H1 (cell line): ENCODE measurements at regions not wholly inside any gene's neighbourhood (a gene's known extent, or its start where the extent isn't known, plus 50 kb on each side); places are given as distances from the start of the nearest gene placed in this dataset.

ENCODE experiments used
- CTCF ChIA-PET: fragments of 300-600 bp; sonication (Branson Sonifier 250); formaldehyde crosslinking; loops from one replicate; lab custom pipeline; 2021; ENCODE audit not compliant: partially characterized antibody; lab: Charles Lee
- POLR2A ChIA-PET: fragments of 300-600 bp; sonication (Branson Sonifier 250); formaldehyde crosslinking; loops from one replicate; lab custom pipeline; 2021; ENCODE audit warnings: inconsistent platforms; ENCODE audit not compliant: partially characterized antibody; lab: Charles Lee
- DNase-seq, 2 experiments: peaks; one replicate each; pipeline versions ENCODE4 v3.0.0 to v3.0.0-alpha.2; 2010 to 2022; ENCODE audit warnings: low spot score in 2 of 2, low read depth in 1 of 2, mixed read lengths in 1 of 2
- FAIRE-seq: peaks from 2 replicates; lab custom pipeline; 2011; peaks lifted over from hg19 to GRCh38; lab: Jason Lieb, UNC
- H2AFZ ChIP-seq: 2 replicates; pipeline ENCODE4 v1.8.1; 2012; ENCODE audit warnings: low read length, inconsistent platforms
- H2AK5ac ChIP-seq: 2 replicates; pipeline ENCODE4 v1.6.1; 2013; ENCODE audit warnings: low read depth, low read length
- H2BK120ac ChIP-seq: replicated peaks from 2 replicates; pipeline ENCODE3; 2013; ENCODE audit warnings: low read depth, low read length, inconsistent platforms
- H2BK12ac ChIP-seq: 2 replicates; pipeline ENCODE4 v1.6.1; 2013; ENCODE audit warnings: low read depth, low read length
- H2BK15ac ChIP-seq: 2 replicates; pipeline ENCODE4 v1.6.1; 2013; ENCODE audit warnings: low read length
- H2BK20ac ChIP-seq: 2 replicates; pipeline ENCODE4 v1.6.1; 2013; ENCODE audit warnings: low read length
- H2BK5ac ChIP-seq: 2 replicates; pipeline ENCODE4 v1.6.1; 2013; ENCODE audit warnings: low read depth, low read length
- H3K14ac ChIP-seq: 2 replicates; pipeline ENCODE4 v1.6.1; 2013; ENCODE audit warnings: inconsistent platforms; ENCODE audit not compliant: insufficient read length
- H3K18ac ChIP-seq: 2 replicates; pipeline ENCODE4 v1.6.1; 2013; ENCODE audit warnings: low read length; ENCODE audit errors: extremely low read depth
- H3K23ac ChIP-seq: 2 replicates; pipeline ENCODE4 v1.6.1; 2013; ENCODE audit warnings: inconsistent platforms; ENCODE audit not compliant: insufficient read length
- H3K23me2 ChIP-seq: 2 replicates; pipeline ENCODE4 v1.6.1; 2013; ENCODE audit warnings: low read depth, low read length
- H3K27ac ChIP-seq: 2 replicates; pipeline ENCODE4 v1.6.1; 2011; ENCODE audit warnings: low read depth, low read length, inconsistent platforms
- H3K27me3 ChIP-seq, 4 experiments: replicated peaks in 1 of 4; 1 replicate in 1 of 4; 2 replicates in 3 of 4; pipeline versions ENCODE4 v1.6.1 to v1.8.1; 2011 to 2013; ENCODE audit warnings: low read length in 3 of 4, mild to moderate bottlenecking in 3 of 4, inconsistent platforms in 2 of 4, mixed read lengths in 2 of 4, moderate library complexity in 1 of 4; ENCODE audit not compliant: control insufficient read depth in 3 of 4, insufficient read depth in 3 of 4; ENCODE audit errors: extremely low read depth in 1 of 4
- H3K36me3 ChIP-seq, 4 experiments: 2 replicates each; pipeline versions ENCODE4 v1.6.1 to v1.8.1; 2011 to 2013; ENCODE audit warnings: mild to moderate bottlenecking in 4 of 4, low read length in 3 of 4, moderate library complexity in 2 of 4, control low read depth in 1 of 4, inconsistent platforms in 1 of 4; ENCODE audit not compliant: insufficient read depth in 4 of 4, control insufficient read depth in 2 of 4
- H3K4ac ChIP-seq: replicated peaks from 2 replicates; pipeline ENCODE3; 2013; ENCODE audit warnings: low read length, low read depth, mixed read lengths, inconsistent platforms; ENCODE audit not compliant: insufficient read length
- H3K4me1 ChIP-seq, 4 experiments: replicated peaks in 1 of 4; 1 replicate in 1 of 4; 2 replicates in 3 of 4; pipeline versions ENCODE4 v1.6.1 to v1.8.1; 2011 to 2013; ENCODE audit warnings: low read length in 3 of 4, inconsistent platforms in 2 of 4, mixed read lengths in 1 of 4; ENCODE audit not compliant: insufficient read depth in 4 of 4, control insufficient read depth in 3 of 4
- H3K4me2 ChIP-seq, 2 experiments: 2 replicates each; pipeline versions ENCODE4 v1.6.1 to v1.8.1; 2011 to 2013; ENCODE audit warnings: low read depth in 2 of 2, low read length in 2 of 2, control low read depth in 1 of 2, inconsistent platforms in 1 of 2, mild to moderate bottlenecking in 1 of 2; ENCODE audit not compliant: insufficient read depth in 1 of 2
- H3K4me3 ChIP-seq, 4 experiments: fragments of 200-600, 300-600 bp in 1 of 4; sonication (generic), shearing (Covaris generic), sonication (Bioruptor Twin) in 1 of 4; 2 replicates each; pipeline versions ENCODE4 v1.5.1 to v1.8.1; 2011 to 2016; ENCODE audit warnings: low read length in 4 of 4, low read depth in 3 of 4, control low read depth in 2 of 4, inconsistent platforms in 2 of 4, mild to moderate bottlenecking in 2 of 4, mixed read lengths in 1 of 4, moderate library complexity in 1 of 4; ENCODE audit not compliant: insufficient read depth in 2 of 4; ENCODE audit errors: extremely low read depth in 1 of 4
- H3K56ac ChIP-seq: replicated peaks from 2 replicates; pipeline ENCODE3; 2013; ENCODE audit warnings: low read depth, mild to moderate bottlenecking, mixed read lengths, low read length, inconsistent platforms; ENCODE audit not compliant: insufficient read length
- H3K79me1 ChIP-seq: 2 replicates; pipeline ENCODE4 v1.6.1; 2013; ENCODE audit warnings: low read depth, low read length, control low read depth
- H3K79me2 ChIP-seq, 2 experiments: 2 replicates each; pipeline versions ENCODE4 v1.6.1 to v1.8.1; 2012 to 2013; ENCODE audit warnings: low read length in 2 of 2, mild to moderate bottlenecking in 2 of 2, inconsistent platforms in 1 of 2; ENCODE audit not compliant: insufficient read depth in 2 of 2, control insufficient read depth in 1 of 2
- H3K9ac ChIP-seq, 4 experiments: replicated peaks in 1 of 4; 1 replicate in 1 of 4; 2 replicates in 3 of 4; pipeline versions ENCODE4 v1.6.1 to v1.8.1; 2011 to 2013; ENCODE audit warnings: low read depth in 3 of 4, low read length in 3 of 4, control low read depth in 2 of 4, mild to moderate bottlenecking in 2 of 4, moderate library complexity in 2 of 4, inconsistent platforms in 1 of 4; ENCODE audit errors: extremely low read depth in 1 of 4
- H3K9me3 ChIP-seq, 2 experiments: 2 replicates each; pipeline versions ENCODE4 v1.6.1 to v1.8.1; 2012 to 2013; ENCODE audit warnings: mild to moderate bottlenecking in 2 of 2, moderate library complexity in 2 of 2, control low read depth in 1 of 2, inconsistent platforms in 1 of 2, low read depth in 1 of 2, low read length in 1 of 2, mixed read lengths in 1 of 2; ENCODE audit not compliant: insufficient read depth in 2 of 2
- H4K20me1 ChIP-seq, 2 experiments: replicated peaks in 1 of 2; 2 replicates each; pipeline versions ENCODE3 to v1.8.1; 2011 to 2013; ENCODE audit warnings: inconsistent platforms in 2 of 2, low read length in 2 of 2, mild to moderate bottlenecking in 1 of 2; ENCODE audit not compliant: insufficient read depth in 2 of 2, control insufficient read depth in 1 of 2
- H4K5ac ChIP-seq: 2 replicates; pipeline ENCODE4 v1.6.1; 2013; ENCODE audit warnings: low read length, low read depth, mixed read lengths, inconsistent platforms; ENCODE audit not compliant: insufficient read length
- H4K8ac ChIP-seq: 2 replicates; pipeline ENCODE4 v1.8.0; 2013; ENCODE audit warnings: mild to moderate bottlenecking, moderate library complexity, low read length, inconsistent platforms; ENCODE audit not compliant: insufficient read depth; ENCODE audit errors: extremely low read depth
- H4K91ac ChIP-seq: replicated peaks from 2 replicates; pipeline ENCODE3; 2013; ENCODE audit warnings: low read length, mixed read lengths, inconsistent platforms; ENCODE audit not compliant: insufficient read length
- CHD2 ChIP-seq: IDR thresholded peaks from 2 replicates; pipeline ENCODE4 v1.6.1; 2012; ENCODE audit warnings: low read length, improper control_type of control experiment
- FOSL1 ChIP-seq: IDR thresholded peaks from 2 replicates; pipeline ENCODE4 v1.6.1; 2011; ENCODE audit warnings: mild to moderate bottlenecking, low read depth, low read length, moderate library complexity; ENCODE audit not compliant: insufficient read depth
- KDM1A ChIP-seq: fragments of 200-600, 300-600 bp; sonication (generic); IDR thresholded peaks from 2 replicates; pipeline ENCODE4 v1.7.1; 2016; ENCODE audit warnings: mild to moderate bottlenecking, low read length, borderline replicate concordance
- KDM5A ChIP-seq: fragments of 200-600 bp; IDR thresholded peaks from 2 replicates; pipeline ENCODE4 v1.7.1; 2012; ENCODE audit warnings: mild to moderate bottlenecking, low read length, inconsistent platforms, mixed read lengths
- NRF1 ChIP-seq: IDR thresholded peaks from 2 replicates; pipeline ENCODE4 v1.6.1; 2011; ENCODE audit warnings: mild to moderate bottlenecking, low read depth, low read length, improper control_type of control experiment
- SIN3A ChIP-seq, 2 experiments: IDR thresholded peaks in 1 of 2; conservative IDR thresholded peaks in 1 of 2; 2 replicates each; pipeline ENCODE4 v1.6.1; 2011 to 2012; ENCODE audit warnings: low read length in 2 of 2, improper control_type of control experiment in 1 of 2, low read depth in 1 of 2, mild to moderate bottlenecking in 1 of 2
- SUZ12 ChIP-seq: fragments of 200-600 bp; sonication (generic); IDR thresholded peaks from 2 replicates; pipeline ENCODE4 v1.6.1; 2012; ENCODE audit warnings: mild to moderate bottlenecking, inconsistent platforms, low read length, moderate library complexity, mixed read lengths
- WGBS, 2 experiments: shearing (Covaris generic) in 1 of 2; methylation state at CpG; one replicate each; pipeline versions ENCODE4 v1.1.6 to v1.1.7; 2013 to 2015; ENCODE audit warnings: low lambda C conversion rate in 2 of 2, mixed read lengths in 2 of 2, inconsistent platforms in 1 of 2, low coverage in 1 of 2, missing lambda C conversion rate in 1 of 2; ENCODE audit not compliant: insufficient replicate concordance in 2 of 2, insufficient coverage in 1 of 2, insufficient read length in 1 of 2; ENCODE audit errors: extremely low coverage in 1 of 2, missing lambda C conversion rate in 1 of 2; 5-methylcytosine and 5-hydroxymethylcytosine counted together
- TF ChIP-seq, protein P1 (sequence below): IDR thresholded peaks from 2 replicates; pipeline ENCODE4 v1.6.1; 2012; ENCODE audit warnings: inconsistent platforms

DNA sequence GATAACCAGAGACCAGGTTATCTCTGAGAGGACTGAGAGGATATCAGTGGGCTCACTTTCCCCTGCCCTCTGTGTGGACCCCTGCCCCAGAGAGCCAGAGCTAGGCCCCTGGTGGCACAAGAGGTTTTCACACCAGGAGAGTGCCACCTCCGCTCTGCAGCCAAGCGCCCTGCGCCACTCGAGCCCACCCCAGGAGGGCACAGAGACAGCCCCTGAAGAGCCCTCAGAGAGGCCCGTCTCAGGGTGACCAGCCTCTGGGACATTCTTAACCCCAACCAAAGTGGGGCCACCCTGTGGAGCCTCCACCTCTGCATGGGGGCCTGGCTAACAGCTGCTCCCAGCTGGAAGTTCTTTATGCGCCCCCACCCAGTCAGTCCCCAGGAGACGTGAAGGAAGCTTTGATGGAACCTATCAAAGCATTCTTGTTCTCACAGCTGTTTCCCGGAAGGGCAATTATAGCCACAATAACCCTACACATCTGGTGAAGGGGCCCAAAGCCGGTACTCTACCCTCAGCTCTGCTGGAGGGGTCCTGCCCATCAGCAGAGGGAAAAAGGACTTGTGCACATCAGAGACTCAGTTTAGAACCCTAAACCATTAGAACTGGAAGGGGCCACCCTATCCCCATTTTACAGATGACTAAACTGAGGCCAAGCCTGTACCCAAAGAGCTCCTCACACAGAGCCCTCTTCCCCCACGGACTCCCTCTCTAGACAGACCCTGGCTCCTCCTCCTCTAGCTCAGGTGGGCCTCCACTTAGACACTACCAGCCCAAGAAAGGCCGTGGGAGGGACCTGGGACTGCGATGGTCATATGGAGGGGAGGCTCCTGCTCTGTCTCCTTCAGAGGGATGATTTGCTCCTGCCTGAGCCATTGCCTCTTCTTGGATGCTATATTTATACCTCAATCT lies 101.1 kb downstream of the ZFP36L2 start:
- DNase-seq: no peak
- TF ChIP-seq SIN3A (conservative IDR thresholded peaks at IDR 0.05 in 1 of 2, IDR thresholded peaks at IDR 0.05 in 1 of 2; ENCODE audit: low read depth in 1 of 2, low read length in 2 of 2) (no peak), FOSL1 (no peak), CHD2 (no peak), KDM5A (no peak), SUZ12 (no peak), KDM1A (no peak), NRF1 (no peak)
- TF ChIP-seq, protein P1, sequence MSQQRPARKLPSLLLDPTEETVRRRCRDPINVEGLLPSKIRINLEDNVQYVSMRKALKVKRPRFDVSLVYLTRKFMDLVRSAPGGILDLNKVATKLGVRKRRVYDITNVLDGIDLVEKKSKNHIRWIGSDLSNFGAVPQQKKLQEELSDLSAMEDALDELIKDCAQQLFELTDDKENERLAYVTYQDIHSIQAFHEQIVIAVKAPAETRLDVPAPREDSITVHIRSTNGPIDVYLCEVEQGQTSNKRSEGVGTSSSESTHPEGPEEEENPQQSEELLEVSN: no peak
- no peak overlapping the region for H2BK5ac ChIP-seq

More for the DNA sequence above, 101.1 kb downstream of the ZFP36L2 start:
- no peaks in the 10 kb centered on the region for H3K36me3 ChIP-seq
- no peak overlapping the region for H4K5ac ChIP-seq
- H2AFZ ChIP-seq: no peak overlapping the region
- no peak overlapping the region for H2BK120ac ChIP-seq
- H3K9me3 ChIP-seq: no peaks in the 10 kb centered on the region
- no peak overlapping the region for H3K23ac ChIP-seq
- no peak overlapping the region for H4K91ac ChIP-seq
- no peak for FAIRE-seq
- no peaks in the 10 kb centered on the region for H3K23me2 ChIP-seq
- H3K79me2 ChIP-seq: no peaks in the 10 kb centered on the region
- H2BK20ac ChIP-seq: no peak overlapping the region
- no peaks in the 10 kb centered on the region for H3K27me3 ChIP-seq
- no peak overlapping the region for H3K9ac ChIP-seq
- no peak overlapping the region for H3K27ac ChIP-seq
- H4K8ac ChIP-seq: no peak overlapping the region
- H2BK12ac ChIP-seq: no peak overlapping the region
- H2AK5ac ChIP-seq: no peak overlapping the region
- H3K4ac ChIP-seq: no peak overlapping the region
- H3K14ac ChIP-seq: no peak overlapping the region
- no peak overlapping the region for H3K4me2 ChIP-seq
- CTCF ChIA-PET: interaction anchor here (0.6 to 7.9 kb wide), 24 partner anchors 9 to 297 kb away, joined by 3 to 73 read pairs (median 4); partner anchors contain the start of gene ZFP36L2
- H2BK15ac ChIP-seq: no peak overlapping the region
- no peak overlapping the region for H3K4me3 ChIP-seq
- 88% methylated on average over 12 of the region's 12 CpGs; no CpG with 5 or more reads in 1 of the 2 experiments for WGBS, 2 experiments
- no peaks in the 10 kb centered on the region for H4K20me1 ChIP-seq
- no peak overlapping the region for H3K18ac ChIP-seq
- POLR2A ChIA-PET: interaction anchor here (0.7 to 1.7 kb wide), 2 partner anchors 24 to 102 kb away, joined by 3 to 7 read pairs; no protein-coding TSS in a partner anchor
- H3K56ac ChIP-seq: no peak overlapping the region
- no peaks in the 10 kb centered on the region for H3K79me1 ChIP-seq
- 0 out of 7 replicates have a peak, but pooled peaks cover 0 to 3% (median under 1%) of the 10 kb centered on the region in 4 experiments for H3K4me1 ChIP-seq
